Caco-2 (cell line): ENCODE measurements at regions not wholly inside any gene's neighbourhood (a gene's known extent, or its start where the extent isn't known, plus 50 kb on each side); places are given as distances from the start of the nearest gene placed in this dataset.

Source experiments
- BruUV-seq: library from RNA; stranded (reverse); fragments of 400-500 nt; replicated peaks from 2 replicates; lab custom pipeline; 2021; lab: Mats Ljungman, UMichigan
- CTCF ChIA-PET: fragments of 300-600 bp; sonication (Branson Sonifier 250); formaldehyde crosslinking; loops from one replicate; lab custom pipeline; 2022; ENCODE audit warnings: antibody characterized with exemption; lab: Charles Lee
- POLR2A ChIA-PET: fragments of 300-600 bp; sonication (Branson Sonifier 250); formaldehyde crosslinking; loops from one replicate; lab custom pipeline; 2022; ENCODE audit warnings: antibody characterized with exemption; lab: Charles Lee
- DNase-seq, 2 experiments: peaks; one replicate each; pipeline versions ENCODE4 v3.0.0 to v3.0.0-alpha.2; 2020 to 2022
- H3K27me3 ChIP-seq: replicated peaks from 2 replicates; pipeline ENCODE4 v1.6.0; 2011; ENCODE audit warnings: low read length; ENCODE audit not compliant: control insufficient read depth, insufficient read depth
- H3K36me3 ChIP-seq: 2 replicates; pipeline ENCODE4 v1.5.1; 2011; ENCODE audit warnings: low read length; ENCODE audit not compliant: control insufficient read depth, insufficient read depth
- H3K4me1 ChIP-seq: fragments of 250-450 bp; sonication (Bioruptor Pico); 2 replicates; pipeline ENCODE4 v1.5.1; 2020; ENCODE audit warnings: mild to moderate bottlenecking
- H3K4me3 ChIP-seq: 2 replicates; pipeline ENCODE4 v1.5.1; 2011; ENCODE audit warnings: low read depth, mild to moderate bottlenecking, control low read depth, low read length
- H3K9me3 ChIP-seq: fragments of 250-450 bp; sonication (Bioruptor Pico); 2 replicates; pipeline ENCODE4 v1.5.1; 2020; ENCODE audit warnings: mild to moderate bottlenecking, moderate library complexity
- H3K27ac Mint-ChIP-seq: one replicate; pipeline ENCODE4 v1.8.0; 2022; ENCODE audit warnings: mixed read lengths; ENCODE audit not compliant: unreplicated experiment
- H3K27me3 Mint-ChIP-seq: one replicate; pipeline ENCODE4 v1.8.0; 2022; ENCODE audit warnings: mixed read lengths; ENCODE audit not compliant: insufficient read depth, unreplicated experiment
- H3K36me3 Mint-ChIP-seq: one replicate; pipeline ENCODE4 v1.8.0; 2022; ENCODE audit warnings: mild to moderate bottlenecking, mixed read lengths; ENCODE audit not compliant: insufficient read depth, unreplicated experiment
- H3K4me1 Mint-ChIP-seq: one replicate; pipeline ENCODE4 v1.8.0; 2022; ENCODE audit warnings: low read depth, mixed read lengths; ENCODE audit not compliant: unreplicated experiment
- H3K4me3 Mint-ChIP-seq: one replicate; pipeline ENCODE4 v1.8.0; 2022; ENCODE audit warnings: mild to moderate bottlenecking, moderate library complexity, mixed read lengths; ENCODE audit not compliant: unreplicated experiment
- H3K9me3 Mint-ChIP-seq: one replicate; pipeline ENCODE4 v1.8.0; 2022; ENCODE audit warnings: mixed read lengths; ENCODE audit not compliant: unreplicated experiment
- CTCF ChIP-seq, 2 experiments: fragments of 200-600 bp in 1 of 2; IDR thresholded peaks; 1 replicate in 1 of 2; 2 replicates in 1 of 2; pipeline versions ENCODE4 v1.5.1 to v1.8.0; 2011 to 2022; ENCODE audit warnings: antibody characterized with exemption in 1 of 2, control low read depth in 1 of 2, inconsistent platforms in 1 of 2, low read depth in 1 of 2, low read length in 1 of 2, mild to moderate bottlenecking in 1 of 2, moderate library complexity in 1 of 2; ENCODE audit not compliant: insufficient read depth in 1 of 2, severe bottlenecking in 1 of 2, unreplicated experiment in 1 of 2
- intact Hi-C: fragments of 100-400 bp; cut with micrococcal nuclease; formaldehyde crosslinking; loops from one replicate; pipeline ENCODE4 v1.10.0; 2022; ENCODE audit not compliant: unreplicated experiment

- Mint-ChIP-seq H3K27ac (no peak overlapping the region), H3K9me3 (peaks cover 10% of the 10 kb centered on the region), H3K4me1 (peaks cover 7% of the 10 kb centered on the region), H3K27me3 (peaks cover 5% of the 10 kb centered on the region), H3K36me3 (no peaks in the 10 kb centered on the region), H3K4me3 (no peak overlapping the region)
- POLR2A ChIA-PET, result no interaction called here
- Histone ChIP-seq H3K4me1 (peaks cover 8% of the 10 kb centered on the region), H3K36me3 (no peaks in the 10 kb centered on the region), H3K9me3 (no peaks in the 10 kb centered on the region), H3K27me3 (no peaks in the 10 kb centered on the region), H3K4me3 (no peak overlapping the region)
- CTCF ChIA-PET, result no interaction called here
- intact Hi-C loops, result no loop called here
- DNase-seq, result no peak
- TF ChIP-seq CTCF (IDR thresholded peaks at IDR 0.05; ENCODE audit: insufficient read depth in 1 of 2, low read depth in 1 of 2, low read length in 1 of 2, severe bottlenecking in 1 of 2, unreplicated experiment in 1 of 2), result no peak
- no TSS peak for BruUV-seq
Observed at GRCh38 chr1:175820456-175821025, 77.1 kb upstream of the TNR start.

GRCh38 chr1:175818929-175819328 lies 75.5 kb upstream of the TNR start:
- no TSS peak for BruUV-seq
- Histone ChIP-seq H3K4me3 (no peak overlapping the region), H3K27me3 (no peaks in the 10 kb centered on the region; the same call in 1 of the 2 replicates), H3K9me3 (no peaks in the 10 kb centered on the region), H3K36me3 (no peaks in the 10 kb centered on the region), H3K4me1 (no peaks in the 10 kb centered on the region)
- Mint-ChIP-seq H3K9me3 (peaks cover 10% of the 10 kb centered on the region), H3K27me3 (peaks cover 9% of the 10 kb centered on the region), H3K4me1 (peaks cover 5% of the 10 kb centered on the region), H3K4me3 (no peak overlapping the region), H3K27ac (no peak overlapping the region), H3K36me3 (no peaks in the 10 kb centered on the region)
- no peak for TF ChIP-seq CTCF (IDR thresholded peaks at IDR 0.05; ENCODE audit: insufficient read depth in 1 of 2, low read depth in 1 of 2, low read length in 1 of 2, severe bottlenecking in 1 of 2, unreplicated experiment in 1 of 2)
- DNase-seq, result no peak
- POLR2A ChIA-PET, result no interaction called here
- CTCF ChIA-PET, result no interaction called here
- intact Hi-C loops, result no loop called here

GRCh38 chr1:175817445-175817844 lies 74.0 kb upstream of the TNR start:
- BruUV-seq, result no TSS peak
- Mint-ChIP-seq H3K4me3 (no peak overlapping the region), H3K9me3 (peaks cover 10% of the 10 kb centered on the region), H3K27ac (no peak overlapping the region), H3K36me3 (no peaks in the 10 kb centered on the region), H3K4me1 (peaks cover 1% of the 10 kb centered on the region), H3K27me3 (peaks cover 9% of the 10 kb centered on the region)
- H3K27me3 ChIP-seq, result no peaks in the 10 kb centered on the region; the same call in 1 of the 2 replicates
- TF ChIP-seq CTCF (IDR thresholded peaks at IDR 0.05; ENCODE audit: insufficient read depth in 1 of 2, low read depth in 1 of 2, low read length in 1 of 2, severe bottlenecking in 1 of 2, unreplicated experiment in 1 of 2), result no peak
- POLR2A ChIA-PET, result no interaction called here
- no peaks in the 10 kb centered on the region for H3K36me3 ChIP-seq
- CTCF ChIA-PET, result no interaction called here
- H3K4me3 ChIP-seq, result no peak overlapping the region
- intact Hi-C loops, result no loop called here
- no peaks in the 10 kb centered on the region for H3K9me3 ChIP-seq
- no peak for DNase-seq
- no peaks in the 10 kb centered on the region for H3K4me1 ChIP-seq
